Endodermal cell (in vitro differentiated cells): ENCODE measurements at regions not wholly inside any gene's neighbourhood (a gene's known extent, or its start where the extent isn't known, plus 50 kb on each side); places are given as distances from the start of the nearest gene placed in this dataset.

Experiments used
- DNase-seq: peaks from one replicate; pipeline ENCODE4 v3.0.0-alpha.2; 2017
- H3K27ac ChIP-seq: 2 replicates; pipeline ENCODE4 v1.5.1; 2013; ENCODE audit warnings: mild to moderate bottlenecking, low read depth, low read length, moderate library complexity
- H3K27me3 ChIP-seq: 2 replicates; pipeline ENCODE4 v1.6.1; 2013; ENCODE audit warnings: mild to moderate bottlenecking, low read length, moderate library complexity; ENCODE audit not compliant: insufficient read depth, control insufficient read depth, poor library complexity, severe bottlenecking
- H3K36me3 ChIP-seq: 2 replicates; pipeline ENCODE4 v1.7.0; 2013; ENCODE audit warnings: mild to moderate bottlenecking, low read length, moderate library complexity; ENCODE audit not compliant: control insufficient read depth, insufficient read depth
- H3K4me1 ChIP-seq: one replicate; pipeline ENCODE4 v1.7.0; 2013; ENCODE audit warnings: low read length; ENCODE audit not compliant: control insufficient read depth, insufficient read depth
- H3K4me3 ChIP-seq: 2 replicates; pipeline ENCODE4 v1.5.1; 2013; ENCODE audit warnings: mild to moderate bottlenecking, low read length, moderate library complexity
- H3K9ac ChIP-seq: 2 replicates; pipeline ENCODE4 v1.6.1; 2013; ENCODE audit warnings: mild to moderate bottlenecking, low read length, moderate library complexity; ENCODE audit not compliant: poor library complexity, severe bottlenecking; ENCODE audit errors: extremely low read depth
- H3K9me3 ChIP-seq: 2 replicates; pipeline ENCODE4 v1.6.1; 2013; ENCODE audit warnings: mild to moderate bottlenecking, low read length, moderate library complexity; ENCODE audit not compliant: control insufficient read depth
- H3K27ac Mint-ChIP-seq: 2 replicates; pipeline ENCODE4 v1.8.0; 2020; ENCODE audit warnings: mixed read lengths
- H3K27me3 Mint-ChIP-seq: 2 replicates; pipeline ENCODE4 v1.8.0; 2021; ENCODE audit warnings: mild to moderate bottlenecking, mixed read lengths; ENCODE audit not compliant: insufficient read depth
- H3K36me3 Mint-ChIP-seq: 2 replicates; pipeline ENCODE4 v1.8.0; 2020; ENCODE audit warnings: low read depth, mixed read lengths
- H3K4me1 Mint-ChIP-seq: 2 replicates; pipeline ENCODE4 v1.8.0; 2020; ENCODE audit warnings: mixed read lengths
- H3K4me3 Mint-ChIP-seq: 2 replicates; pipeline ENCODE4 v1.8.0; 2020; ENCODE audit warnings: mild to moderate bottlenecking, moderate library complexity, mixed read lengths
- H3K9me3 Mint-ChIP-seq: 2 replicates; pipeline ENCODE4 v1.8.0; 2020; ENCODE audit warnings: mild to moderate bottlenecking, mixed read lengths
- WGBS, 2 experiments: methylation state at CpG; one replicate each; pipeline versions ENCODE4 v1.1.5 to v1.1.7; 2013; ENCODE audit warnings: missing lambda C conversion rate in 2 of 2, mixed read lengths in 1 of 2; ENCODE audit not compliant: insufficient coverage in 1 of 2, insufficient read length in 1 of 2; 5-methylcytosine and 5-hydroxymethylcytosine counted together
- TF ChIP-seq, protein P1 (sequence below): fragments of 200-600 bp; sonication (generic); conservative IDR thresholded peaks from 2 replicates; pipeline ENCODE4 v1.5.0; 2021; ENCODE audit warnings: antibody characterized with exemption, mild to moderate bottlenecking

DNA sequence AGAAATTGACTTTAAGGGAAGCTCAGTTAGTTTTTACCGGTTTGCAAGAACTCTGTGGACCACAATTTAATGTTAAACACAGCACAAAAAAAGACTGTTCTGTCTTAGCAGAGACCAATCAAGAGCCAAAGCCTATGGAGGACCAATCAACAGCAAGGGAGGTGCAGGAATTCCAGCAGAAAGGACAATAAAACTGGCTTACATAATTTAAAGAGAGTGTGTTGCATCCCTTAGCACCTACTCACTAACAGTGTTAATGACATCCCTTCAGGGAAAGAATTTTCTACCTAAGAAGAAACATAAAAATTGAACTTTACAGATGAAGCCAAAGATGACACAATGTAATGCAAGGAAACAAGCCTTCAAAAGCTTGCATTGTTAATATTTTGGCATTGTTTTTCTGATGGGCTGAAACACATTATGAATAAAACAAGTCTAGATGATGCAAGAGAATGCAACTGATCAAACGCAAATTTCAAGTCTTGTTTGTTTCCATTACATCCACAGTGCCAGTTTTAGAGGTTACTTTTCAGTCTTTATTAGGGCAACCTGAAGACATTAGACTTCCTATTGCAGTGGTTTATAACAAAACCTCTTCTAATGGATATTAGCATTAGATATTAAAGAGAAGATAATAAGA, 111.3 kb upstream of the FST start:
- H3K27me3 Mint-ChIP-seq: no peaks in the 10 kb centered on the region
- no peaks in the 10 kb centered on the region for H3K9me3 Mint-ChIP-seq
- Histone ChIP-seq H3K9ac (no peak overlapping the region), H3K4me3 (no peak overlapping the region), H3K9me3 (no peaks in the 10 kb centered on the region), H3K27me3 (no peaks in the 10 kb centered on the region), H3K4me1 (no peaks in the 10 kb centered on the region), H3K36me3 (no peaks in the 10 kb centered on the region), H3K27ac (no peak overlapping the region)
- WGBS, 2 experiments: 95 to 100% methylated on average over 1 to 2 of the region's 2 CpGs
- no peak overlapping the region for H3K4me3 Mint-ChIP-seq
- H3K4me1 Mint-ChIP-seq: no peaks in the 10 kb centered on the region
- TF ChIP-seq, protein P1, sequence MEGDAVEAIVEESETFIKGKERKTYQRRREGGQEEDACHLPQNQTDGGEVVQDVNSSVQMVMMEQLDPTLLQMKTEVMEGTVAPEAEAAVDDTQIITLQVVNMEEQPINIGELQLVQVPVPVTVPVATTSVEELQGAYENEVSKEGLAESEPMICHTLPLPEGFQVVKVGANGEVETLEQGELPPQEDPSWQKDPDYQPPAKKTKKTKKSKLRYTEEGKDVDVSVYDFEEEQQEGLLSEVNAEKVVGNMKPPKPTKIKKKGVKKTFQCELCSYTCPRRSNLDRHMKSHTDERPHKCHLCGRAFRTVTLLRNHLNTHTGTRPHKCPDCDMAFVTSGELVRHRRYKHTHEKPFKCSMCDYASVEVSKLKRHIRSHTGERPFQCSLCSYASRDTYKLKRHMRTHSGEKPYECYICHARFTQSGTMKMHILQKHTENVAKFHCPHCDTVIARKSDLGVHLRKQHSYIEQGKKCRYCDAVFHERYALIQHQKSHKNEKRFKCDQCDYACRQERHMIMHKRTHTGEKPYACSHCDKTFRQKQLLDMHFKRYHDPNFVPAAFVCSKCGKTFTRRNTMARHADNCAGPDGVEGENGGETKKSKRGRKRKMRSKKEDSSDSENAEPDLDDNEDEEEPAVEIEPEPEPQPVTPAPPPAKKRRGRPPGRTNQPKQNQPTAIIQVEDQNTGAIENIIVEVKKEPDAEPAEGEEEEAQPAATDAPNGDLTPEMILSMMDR: no peak
- H3K36me3 Mint-ChIP-seq: no peaks in the 10 kb centered on the region
- H3K27ac Mint-ChIP-seq: no peak overlapping the region
- DNase-seq: no peak

DNA sequence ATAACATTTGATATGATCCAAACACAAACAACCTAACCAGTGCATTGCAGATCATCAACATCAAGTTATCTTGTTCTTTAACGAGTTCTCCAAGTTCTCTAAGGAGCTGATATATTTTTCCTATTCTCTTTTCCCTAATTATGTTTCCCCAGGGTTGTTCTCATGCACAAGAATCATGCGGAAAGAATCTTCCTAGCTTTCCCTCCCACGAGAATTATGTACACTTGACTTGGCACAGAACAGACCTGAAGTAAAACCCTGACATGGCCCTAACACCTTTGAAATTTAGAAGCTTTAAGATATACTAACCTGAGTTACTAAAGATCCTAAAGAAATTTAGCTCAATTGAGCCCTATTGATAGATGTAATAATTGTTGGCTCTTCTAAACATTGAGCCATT, 110.7 kb upstream of the FST start:
- 50 to 76% methylated on average over 1 to 3 of the region's 3 CpGs for WGBS, 2 experiments
- Mint-ChIP-seq H3K9me3 (no peaks in the 10 kb centered on the region), H3K36me3 (no peaks in the 10 kb centered on the region), H3K27me3 (no peaks in the 10 kb centered on the region), H3K27ac (no peak overlapping the region), H3K4me3 (no peak overlapping the region), H3K4me1 (no peaks in the 10 kb centered on the region)
- Histone ChIP-seq H3K27me3 (no peaks in the 10 kb centered on the region), H3K27ac (no peak overlapping the region), H3K36me3 (no peaks in the 10 kb centered on the region), H3K4me3 (no peak overlapping the region), H3K9ac (no peak overlapping the region), H3K9me3 (no peaks in the 10 kb centered on the region), H3K4me1 (no peaks in the 10 kb centered on the region)
- no peak for DNase-seq
- TF ChIP-seq, protein P1: no peak

DNA sequence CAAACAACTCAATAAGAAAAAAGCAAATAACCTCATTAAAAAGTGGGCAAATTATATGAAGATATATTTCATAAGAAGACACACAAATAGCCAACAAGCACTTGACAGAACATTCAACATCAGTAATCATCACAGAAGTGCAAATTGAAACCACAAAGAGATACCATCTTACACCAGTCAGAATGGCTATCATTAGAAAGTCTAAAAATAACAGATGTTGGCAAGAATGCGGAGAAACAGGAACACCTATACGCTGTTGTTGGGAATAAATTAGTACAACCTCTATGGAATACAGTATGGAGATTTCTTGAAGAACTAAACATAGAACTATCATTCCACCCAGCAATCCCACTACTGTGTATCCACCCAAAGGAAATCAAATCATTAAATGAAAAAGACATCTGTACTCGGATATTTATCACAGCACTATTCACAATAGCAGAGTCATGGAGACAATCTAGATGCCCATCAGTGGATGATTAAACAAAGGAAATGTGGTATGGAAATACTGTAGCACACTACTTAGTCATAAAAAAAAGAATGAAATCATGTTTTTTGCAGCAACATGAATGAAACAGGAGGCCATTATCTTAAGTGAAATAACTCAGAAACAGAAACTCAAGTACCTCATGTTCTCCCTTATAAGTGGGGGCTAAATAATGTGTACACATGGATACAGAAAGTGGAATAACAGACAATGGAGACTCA, 106.8 kb upstream of the FST start:
- H3K27ac ChIP-seq: no peak overlapping the region
- no peak overlapping the region for H3K27ac Mint-ChIP-seq
- 86 to 87% methylated on average over 3 of the region's 3 CpGs for WGBS, 2 experiments

More for the DNA sequence above, 106.8 kb upstream of the FST start:
- Histone ChIP-seq H3K9me3 (no peaks in the 10 kb centered on the region), H3K4me1 (no peaks in the 10 kb centered on the region), H3K27me3 (no peaks in the 10 kb centered on the region), H3K36me3 (no peaks in the 10 kb centered on the region), H3K9ac (no peak overlapping the region), H3K4me3 (no peak overlapping the region)
- no peaks in the 10 kb centered on the region for H3K27me3 Mint-ChIP-seq
- no peak for DNase-seq
- TF ChIP-seq, protein P1: no peak
- H3K4me3 Mint-ChIP-seq: no peak overlapping the region
- H3K4me1 Mint-ChIP-seq: peaks cover 4% of the 10 kb centered on the region
- no peaks in the 10 kb centered on the region for H3K36me3 Mint-ChIP-seq
- no peaks in the 10 kb centered on the region for H3K9me3 Mint-ChIP-seq
